ENCODE measurements at regions not wholly inside any gene's neighbourhood (a gene's known extent, or its start where the extent isn't known, plus 50 kb on each side); places are given as distances from the start of the nearest gene placed in this dataset.

DNA sequence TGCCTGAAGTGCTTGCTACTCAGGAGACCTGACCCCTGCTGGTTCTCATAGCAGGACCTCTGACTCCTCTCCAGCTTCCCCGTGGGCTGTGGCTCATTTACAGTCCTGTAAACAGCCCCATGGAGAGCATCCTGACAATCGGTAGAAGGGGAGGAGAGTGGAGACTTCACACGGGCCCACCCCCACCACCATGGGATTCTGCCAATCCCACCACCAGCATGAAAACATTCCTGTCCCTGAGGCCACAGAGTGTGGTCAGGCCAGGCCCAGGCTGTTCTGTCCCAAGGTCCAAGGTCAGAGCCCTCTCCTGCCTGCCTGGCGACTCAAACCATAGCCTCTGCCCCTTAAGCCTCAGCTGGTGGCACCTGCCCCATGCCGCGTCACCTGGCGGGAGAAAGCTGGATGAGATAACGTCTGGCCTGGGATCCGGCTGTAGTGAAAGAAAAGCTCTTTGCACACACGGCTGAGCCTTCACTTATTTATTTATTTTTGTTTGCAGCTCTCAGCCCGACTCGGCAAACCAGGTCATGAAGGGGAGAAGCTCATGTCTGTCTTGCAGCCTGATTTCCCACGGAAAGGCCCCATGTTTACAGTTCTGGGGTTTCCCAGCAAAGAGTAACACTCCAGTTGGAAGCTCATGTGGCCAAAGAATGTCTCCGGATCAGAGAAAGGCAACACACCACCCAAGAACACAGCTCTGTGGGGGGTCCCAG lies 293.6 kb upstream of the ZMIZ1 start:
- no peak for DNase-seq (ENCODE audit: low read depth)

DNA sequence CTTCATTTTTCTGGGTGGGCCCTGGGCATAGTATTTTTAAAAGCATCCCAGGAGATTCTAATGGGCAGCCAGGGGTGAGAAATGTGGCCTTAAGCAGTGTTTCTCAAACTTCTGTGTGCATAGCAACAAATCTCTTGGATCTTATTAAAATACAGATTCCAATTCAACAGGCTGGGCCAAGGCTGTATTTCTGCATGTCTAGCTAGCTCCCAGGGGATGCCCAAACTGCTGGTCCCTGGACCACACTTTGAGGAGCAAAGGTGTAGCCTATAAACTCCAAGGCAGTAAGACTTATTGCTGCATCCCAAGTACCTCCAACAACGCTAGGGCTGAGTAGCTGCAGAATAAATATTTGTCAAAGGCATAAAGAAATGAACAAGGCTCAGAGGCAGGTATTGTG lies 292.9 kb upstream of the ZMIZ1 start:
- no peak for DNase-seq (ENCODE audit: low read depth)

GRCh38 chr10:78776756-78777155 lies 292.0 kb upstream of the ZMIZ1 start:
- no peak for DNase-seq (ENCODE audit: low read depth)

GRCh38 chr10:78777466-78777865 lies 291.3 kb upstream of the ZMIZ1 start:
- DNase-seq (ENCODE audit: low read depth) = no peak

- DNase-seq (ENCODE audit: low read depth) = no peak
Observed at GRCh38 chr10:78777867-78778266, 290.9 kb upstream of the ZMIZ1 start.

- no peak for DNase-seq (ENCODE audit: low read depth)
Observed at GRCh38 chr10:78778444-78779338, 290.1 kb upstream of the ZMIZ1 start.

GRCh38 chr10:78779339-78779955 lies 289.3 kb upstream of the ZMIZ1 start:
- no peak for DNase-seq (ENCODE audit: low read depth)

GRCh38 chr10:78780551-78780961 lies 288.2 kb upstream of the ZMIZ1 start:
- DNase-seq (ENCODE audit: low read depth) = no peak

DNA sequence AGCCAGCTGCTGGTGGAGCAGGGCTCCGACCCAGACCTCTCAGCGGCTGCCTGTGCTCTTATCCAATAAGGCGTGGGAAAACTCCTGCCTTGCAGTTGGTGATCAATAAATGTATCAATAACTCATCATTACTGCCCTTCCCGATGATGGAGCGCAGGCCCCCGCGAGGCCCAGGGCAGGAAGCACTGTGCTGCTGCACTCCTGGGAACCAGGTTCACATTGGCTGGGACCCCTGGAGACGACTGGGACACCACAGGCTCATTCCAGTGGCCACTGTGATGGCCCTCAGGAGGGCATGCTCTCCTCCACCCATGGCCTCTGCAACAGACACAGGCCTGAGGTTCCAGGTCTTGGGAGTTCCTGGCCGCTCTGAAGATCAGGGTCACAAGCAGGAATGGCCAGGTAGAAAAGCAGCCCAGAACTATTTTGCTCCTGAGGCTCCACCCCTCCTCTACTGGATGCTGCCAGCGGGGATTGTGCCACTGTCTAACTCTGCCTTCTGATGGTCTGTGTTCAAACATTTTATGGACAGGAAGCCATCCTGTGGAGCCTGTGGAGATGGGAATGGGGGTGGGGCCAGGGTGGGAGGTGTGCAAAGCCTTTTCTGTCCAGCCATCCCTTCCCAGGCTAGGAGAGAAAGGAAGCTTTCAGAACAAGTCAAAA lies 287.4 kb upstream of the ZMIZ1 start:
- DNase-seq (ENCODE audit: low read depth) = no peak

DNA sequence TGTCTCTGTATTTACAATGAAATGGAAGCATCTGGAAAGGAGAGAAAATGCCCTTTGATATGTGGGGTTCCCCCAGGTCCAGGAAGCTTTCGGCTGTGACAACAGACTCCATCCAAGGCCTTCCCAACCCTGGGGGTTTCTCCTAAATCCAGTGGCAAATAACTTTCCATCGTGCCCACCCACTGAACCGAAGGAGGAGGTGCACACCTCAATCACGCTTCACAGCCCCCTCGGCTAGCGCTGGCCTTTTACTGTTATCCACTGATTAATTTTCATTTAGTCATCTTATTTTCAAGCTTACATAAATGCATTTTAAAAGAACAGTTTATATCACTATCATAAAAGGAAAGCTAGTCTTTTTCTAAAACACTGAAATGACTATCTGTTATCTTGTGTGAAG lies 286.8 kb upstream of the ZMIZ1 start:
- no peak for DNase-seq (ENCODE audit: low read depth)

DNA sequence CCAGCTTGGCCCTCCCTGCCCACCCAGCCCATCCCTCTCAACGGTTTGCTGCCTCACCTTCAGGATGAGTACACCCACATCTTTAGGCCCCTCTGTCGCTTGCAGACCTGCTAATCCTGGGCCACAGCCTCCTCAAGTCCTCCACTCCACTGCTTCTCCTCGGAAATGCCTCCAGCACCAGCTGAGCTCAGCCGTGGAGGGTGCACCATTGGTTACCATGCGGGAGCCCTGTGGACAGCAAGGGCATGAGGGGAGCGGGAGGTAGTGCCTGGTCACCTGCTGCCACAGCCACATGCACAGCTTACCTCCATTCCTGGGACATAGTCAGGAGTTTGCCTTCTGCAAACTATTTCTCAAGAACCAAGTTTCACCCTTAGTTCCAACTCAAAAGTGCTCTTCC lies 286.3 kb upstream of the ZMIZ1 start:
- DNase-seq (ENCODE audit: low read depth) = no peak

DNA sequence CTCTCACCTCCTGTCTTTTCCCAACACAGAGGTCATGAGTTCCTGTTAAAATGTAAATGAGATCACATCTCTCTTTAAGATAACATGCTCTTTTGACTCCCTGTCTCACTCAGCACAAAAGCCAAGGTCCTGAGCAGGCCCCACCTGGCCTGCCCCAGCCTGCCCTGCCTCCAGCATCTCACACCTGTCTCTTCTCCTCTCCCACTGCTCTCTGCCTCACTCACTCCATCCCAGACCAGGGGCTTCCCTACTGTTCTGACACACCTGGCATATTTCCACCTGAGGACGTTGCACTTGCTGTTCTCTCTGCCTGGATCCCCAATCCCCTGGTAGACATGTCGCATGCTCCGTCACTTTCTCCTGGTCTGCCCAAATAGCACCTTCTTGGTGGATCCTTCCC lies 285.0 kb upstream of the ZMIZ1 start:
- DNase-seq (ENCODE audit: low read depth) = no peak

GRCh38 chr10:78784546-78784945 lies 284.2 kb upstream of the ZMIZ1 start:
- DNase-seq (ENCODE audit: low read depth) = no peak

GRCh38 chr10:78785066-78785465 lies 283.7 kb upstream of the ZMIZ1 start:
- no peak for DNase-seq (ENCODE audit: low read depth)

- no peak for DNase-seq (ENCODE audit: low read depth)
Observed at GRCh38 chr10:78785991-78786390, 282.8 kb upstream of the ZMIZ1 start.

GRCh38 chr10:78787125-78787524 lies 281.6 kb upstream of the ZMIZ1 start:
- no peak for DNase-seq (ENCODE audit: low read depth)

GRCh38 chr10:78794736-78795455 lies 273.9 kb upstream of the ZMIZ1 start:
- no peak for DNase-seq (ENCODE audit: low read depth)

DNA sequence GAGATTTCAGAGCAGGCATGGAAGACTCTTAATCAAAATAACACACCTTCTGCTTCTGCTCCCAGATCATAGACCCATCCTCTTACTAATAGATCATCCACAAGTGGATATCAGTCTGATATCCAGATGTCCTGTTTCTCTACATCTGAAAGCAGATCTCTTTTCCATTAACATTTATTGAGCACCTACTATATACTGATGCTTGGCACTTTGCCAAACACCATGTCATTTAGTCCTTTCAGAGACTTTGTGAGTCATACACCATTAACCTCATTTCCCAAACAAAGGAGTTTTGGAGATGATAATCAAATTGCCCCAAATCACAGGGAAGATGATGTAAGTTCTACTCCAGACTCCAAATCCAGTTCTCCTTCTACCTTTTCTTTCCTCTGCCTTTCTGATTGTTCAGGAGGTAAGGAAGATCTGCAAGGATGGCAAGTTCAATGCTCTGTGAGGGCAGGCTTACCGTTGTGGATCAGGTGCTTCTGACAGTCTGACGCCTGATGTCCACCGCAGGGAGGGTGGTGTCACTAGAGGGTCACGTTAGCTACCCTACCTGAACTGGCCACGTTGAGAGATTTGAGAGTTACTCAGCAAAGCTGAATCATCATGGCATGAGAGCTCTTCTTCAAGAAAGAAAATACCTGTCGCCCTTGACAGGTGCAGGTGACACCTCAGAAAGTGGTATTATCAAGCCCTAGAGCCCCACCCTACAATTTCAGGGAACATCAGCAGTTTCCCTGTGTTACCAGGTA lies 269.6 kb upstream of the ZMIZ1 start:
- DNase-seq (ENCODE audit: low read depth) = no peak

GRCh38 chr10:78800006-78800405 lies 268.8 kb upstream of the ZMIZ1 start:
- no peak for DNase-seq (ENCODE audit: low read depth)

DNA sequence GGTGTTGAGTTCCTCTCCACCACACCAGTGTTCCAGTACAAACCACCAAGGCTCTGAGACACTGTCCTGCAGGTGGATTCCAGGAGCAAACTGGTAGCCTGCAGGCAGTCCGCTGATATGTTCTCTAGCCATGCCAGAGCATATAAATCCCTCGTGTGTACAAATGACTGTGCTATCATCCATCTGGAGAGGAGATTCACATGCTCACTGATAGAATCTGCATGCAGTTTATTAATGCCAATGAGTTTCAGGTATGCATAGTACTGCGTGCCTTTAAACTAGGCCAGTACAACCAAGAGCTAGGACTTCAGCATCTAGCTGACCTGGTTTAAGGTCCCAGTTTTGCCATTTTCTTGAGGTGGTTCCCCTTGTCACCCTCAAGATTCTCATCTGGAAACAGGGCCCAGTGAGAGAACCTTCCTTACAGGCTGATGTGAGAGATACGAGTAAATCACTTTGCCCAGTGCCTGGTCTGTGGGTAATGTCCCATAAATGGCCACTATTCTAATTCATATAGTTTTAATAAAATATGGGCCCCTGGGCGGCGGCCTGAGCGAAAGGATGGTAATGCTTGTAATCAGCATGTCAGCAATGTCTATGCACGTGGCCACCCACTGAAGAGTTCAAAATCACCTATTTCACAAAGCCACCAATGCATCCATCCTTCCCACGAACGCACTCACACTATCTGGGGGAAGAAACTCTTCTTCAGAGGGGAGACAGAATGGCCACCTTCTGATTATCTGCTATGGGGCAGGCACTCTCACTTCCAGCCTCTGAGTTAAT lies 268.0 kb upstream of the ZMIZ1 start:
- DNase-seq (ENCODE audit: low read depth) = no peak

All from activated gamma-delta T cell treated with anti-CD3 and anti-CD28 coated beads, Interleukin-2, amount 50 U/mL, for 16 hours (primary cell).